Activated T-helper 1 cell treated with anti-CD3 and anti-CD28 coated beads, Interleukin-12 subunit alpha, Interleukin-12 subunit beta, Interleukin-2, Interleukin-4 antibody, amounts not matched to agents 30 ng/mL and 10 ng/mL and 1 ng/mL, durations not matched to agents 14 hours and 24 hours and 36 hours (primary cell): ENCODE measurements at regions not wholly inside any gene's neighbourhood (a gene's known extent, or its start where the extent isn't known, plus 50 kb on each side); places are given as distances from the start of the nearest gene placed in this dataset.

Experiments used
- DNase-seq: peaks from one replicate; pipeline ENCODE4 v3.0.0; 2021; ENCODE audit warnings: low spot score
- H3K27ac Mint-ChIP-seq: one replicate; pipeline ENCODE4 v1.8.0; 2021; ENCODE audit warnings: mild to moderate bottlenecking, mixed read lengths
- H3K27me3 Mint-ChIP-seq: one replicate; pipeline ENCODE4 v1.8.0; 2022; ENCODE audit warnings: mild to moderate bottlenecking, moderate library complexity, mixed read lengths; ENCODE audit not compliant: insufficient read depth
- H3K36me3 Mint-ChIP-seq: one replicate; pipeline ENCODE4 v1.8.0; 2021; ENCODE audit warnings: low read depth, mixed read lengths
- H3K4me1 Mint-ChIP-seq: one replicate; pipeline ENCODE4 v1.8.0; 2021; ENCODE audit warnings: low read depth, mixed read lengths
- H3K4me3 Mint-ChIP-seq: one replicate; pipeline ENCODE4 v1.8.0; 2021; ENCODE audit warnings: mild to moderate bottlenecking, moderate library complexity, mixed read lengths
- H3K9me3 Mint-ChIP-seq: one replicate; pipeline ENCODE4 v1.8.0; 2021; ENCODE audit warnings: mixed read lengths
- intact Hi-C: fragments of 100-400 bp; cut with micrococcal nuclease; formaldehyde crosslinking; loops from one replicate; pipeline ENCODE4 v1.15.1; 2024

DNA sequence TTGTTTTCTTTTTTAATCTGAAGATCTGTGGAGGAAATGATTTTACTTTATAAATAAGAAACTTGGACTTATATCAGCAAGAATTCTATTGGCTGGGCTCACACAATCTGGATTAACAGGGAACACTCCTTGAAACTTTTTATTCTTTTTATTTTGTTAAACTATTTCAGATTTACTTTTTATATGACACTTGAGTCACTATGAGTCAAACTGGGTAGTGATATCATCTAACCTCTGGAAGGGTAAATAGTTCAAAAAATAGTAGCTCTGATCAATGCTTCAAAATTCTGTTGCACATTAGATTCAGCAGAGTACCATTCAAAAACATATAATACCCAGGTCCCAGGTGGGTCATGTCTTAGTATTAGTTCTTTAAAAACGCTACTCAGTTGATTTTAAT, 55.1 kb upstream of the NBEA start:
- no peaks in the 10 kb centered on the region for H3K9me3 Mint-ChIP-seq
- no peaks in the 10 kb centered on the region for H3K36me3 Mint-ChIP-seq
- no peak overlapping the region for H3K27ac Mint-ChIP-seq
- peaks cover 2% of the 10 kb centered on the region for H3K27me3 Mint-ChIP-seq
- H3K4me3 Mint-ChIP-seq: no peak overlapping the region
- H3K4me1 Mint-ChIP-seq: no peaks in the 10 kb centered on the region
- intact Hi-C loops: no loop called here
- DNase-seq: no peak
